ENCODE measurements at regions not wholly inside any gene's neighbourhood (a gene's known extent, or its start where the extent isn't known, plus 50 kb on each side); places are given as distances from the start of the nearest gene placed in this dataset.

DNA sequence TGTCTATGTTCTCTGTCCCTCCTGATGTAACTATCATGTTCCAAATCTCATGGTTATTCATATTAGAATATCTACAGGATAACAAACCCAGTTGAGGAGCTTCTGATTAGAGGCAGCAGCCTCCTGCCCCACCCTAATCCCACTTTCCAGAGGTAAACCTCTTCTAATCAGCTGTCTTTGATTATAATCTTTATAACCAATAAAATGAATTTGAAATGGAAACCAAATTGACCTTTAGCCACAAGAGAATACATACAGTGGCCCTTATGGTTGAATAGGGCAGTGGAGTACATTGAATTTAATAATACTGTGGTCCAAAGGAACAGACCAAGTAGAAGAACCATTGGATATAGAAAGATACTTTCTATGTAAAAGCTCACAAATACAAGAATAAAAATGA, 281.3 kb upstream of the UMPS start:
- no peaks in the 10 kb centered on the region for H3K4me1 ChIP-seq (ENCODE audit: control insufficient read depth, extremely low read depth, insufficient read depth, low read length)
- TF ChIP-seq, protein P1, sequence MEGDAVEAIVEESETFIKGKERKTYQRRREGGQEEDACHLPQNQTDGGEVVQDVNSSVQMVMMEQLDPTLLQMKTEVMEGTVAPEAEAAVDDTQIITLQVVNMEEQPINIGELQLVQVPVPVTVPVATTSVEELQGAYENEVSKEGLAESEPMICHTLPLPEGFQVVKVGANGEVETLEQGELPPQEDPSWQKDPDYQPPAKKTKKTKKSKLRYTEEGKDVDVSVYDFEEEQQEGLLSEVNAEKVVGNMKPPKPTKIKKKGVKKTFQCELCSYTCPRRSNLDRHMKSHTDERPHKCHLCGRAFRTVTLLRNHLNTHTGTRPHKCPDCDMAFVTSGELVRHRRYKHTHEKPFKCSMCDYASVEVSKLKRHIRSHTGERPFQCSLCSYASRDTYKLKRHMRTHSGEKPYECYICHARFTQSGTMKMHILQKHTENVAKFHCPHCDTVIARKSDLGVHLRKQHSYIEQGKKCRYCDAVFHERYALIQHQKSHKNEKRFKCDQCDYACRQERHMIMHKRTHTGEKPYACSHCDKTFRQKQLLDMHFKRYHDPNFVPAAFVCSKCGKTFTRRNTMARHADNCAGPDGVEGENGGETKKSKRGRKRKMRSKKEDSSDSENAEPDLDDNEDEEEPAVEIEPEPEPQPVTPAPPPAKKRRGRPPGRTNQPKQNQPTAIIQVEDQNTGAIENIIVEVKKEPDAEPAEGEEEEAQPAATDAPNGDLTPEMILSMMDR (conservative IDR thresholded peaks at IDR 0.05 in 1 of 2, IDR thresholded peaks at IDR 0.05 in 1 of 2; ENCODE audit: low read depth in 1 of 2, low read length in 2 of 2), result no peak
- TF ChIP-seq EZH2 (IDR thresholded peaks at IDR 0.05; ENCODE audit: low read length, missing control alignments), result no peak

DNA sequence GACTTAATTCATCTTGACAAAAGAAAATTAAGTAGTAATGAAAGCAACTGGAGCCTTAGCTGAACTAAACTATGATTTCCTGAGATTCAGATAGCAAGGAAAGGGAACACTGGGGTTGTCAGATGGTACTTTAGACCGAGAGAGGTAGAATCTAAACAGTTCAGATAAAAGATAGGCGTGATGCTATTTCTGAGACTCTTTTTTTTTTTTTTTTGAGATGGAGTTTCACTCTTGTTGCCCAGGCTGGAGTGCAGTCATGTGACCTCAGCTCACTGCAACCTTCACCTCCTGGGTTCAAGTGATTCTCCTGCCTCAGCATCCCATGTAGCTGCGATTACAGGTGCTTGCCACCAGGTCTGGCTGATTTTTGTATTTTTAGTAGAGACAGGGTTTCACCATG, 279.9 kb upstream of the UMPS start:
- no peak for DNase-seq (ENCODE audit: low read depth in 2 of 2)
- no peak for TF ChIP-seq EZH2 (IDR thresholded peaks at IDR 0.05; ENCODE audit: low read length, missing control alignments)
- TF ChIP-seq, protein P1 (conservative IDR thresholded peaks at IDR 0.05 in 1 of 2, IDR thresholded peaks at IDR 0.05 in 1 of 2; ENCODE audit: low read depth in 1 of 2, low read length in 2 of 2), result no peak

More for the DNA sequence above, 281.3 kb upstream of the UMPS start:
- H3K9ac ChIP-seq (ENCODE audit: insufficient read depth, low read length), result no peak overlapping the region
- no peaks in the 10 kb centered on the region for H3K79me2 ChIP-seq (ENCODE audit: control insufficient read depth, insufficient read depth, low read length)
- no peak overlapping the region for H3K27ac ChIP-seq (ENCODE audit: insufficient read depth, low read length)
- H2AFZ ChIP-seq (ENCODE audit: low read length), result no peak overlapping the region
- no peaks in the 10 kb centered on the region for H4K20me1 ChIP-seq (ENCODE audit: control insufficient read depth, extremely low read depth, insufficient read depth, low read length)
- H3K4me2 ChIP-seq (ENCODE audit: extremely low read depth, insufficient read depth, low read length), result no peak overlapping the region
- no peaks in the 10 kb centered on the region for H3K9me3 ChIP-seq (ENCODE audit: control insufficient read depth, insufficient read depth, low read depth, low read length)
- H3K4me3 ChIP-seq (replicated peaks in 1 of 4; ENCODE audit: control extremely low read depth in 1 of 4, insufficient read depth in 1 of 4, low read depth in 3 of 4, low read length in 4 of 4), result no peak overlapping the region
- DNase-seq (ENCODE audit: low read depth in 2 of 2), result no peak
- no peaks in the 10 kb centered on the region for H3K27me3 ChIP-seq (ENCODE audit: control insufficient read depth, insufficient read depth, low read length)
- no peaks in the 10 kb centered on the region for H3K36me3 ChIP-seq (ENCODE audit: control insufficient read depth, insufficient read depth, low read length)

GRCh38 chr3:124451630-124452317, 278.5 kb upstream of the UMPS start:
- no peak for DNase-seq (ENCODE audit: low read depth in 2 of 2)
- Histone ChIP-seq H3K79me2 (ENCODE audit: control insufficient read depth, insufficient read depth, low read length) (no peaks in the 10 kb centered on the region), H3K4me2 (ENCODE audit: extremely low read depth, insufficient read depth, low read length) (no peak overlapping the region), H3K9me3 (ENCODE audit: control insufficient read depth, insufficient read depth, low read depth, low read length) (no peaks in the 10 kb centered on the region), H2AFZ (ENCODE audit: low read length) (no peak overlapping the region), H3K4me1 (ENCODE audit: control insufficient read depth, extremely low read depth, insufficient read depth, low read length) (no peaks in the 10 kb centered on the region), H3K4me3 (replicated peaks in 1 of 4; ENCODE audit: control extremely low read depth in 1 of 4, insufficient read depth in 1 of 4, low read depth in 3 of 4, low read length in 4 of 4) (no peak overlapping the region), H3K9ac (ENCODE audit: insufficient read depth, low read length) (no peak overlapping the region), H3K27ac (ENCODE audit: insufficient read depth, low read length) (no peak overlapping the region), H4K20me1 (ENCODE audit: control insufficient read depth, extremely low read depth, insufficient read depth, low read length) (no peaks in the 10 kb centered on the region), H3K27me3 (ENCODE audit: control insufficient read depth, insufficient read depth, low read length) (no peaks in the 10 kb centered on the region), H3K36me3 (ENCODE audit: control insufficient read depth, insufficient read depth, low read length) (no peaks in the 10 kb centered on the region)
- no peak for TF ChIP-seq EZH2 (IDR thresholded peaks at IDR 0.05; ENCODE audit: low read length, missing control alignments)

More for the DNA sequence above, 279.9 kb upstream of the UMPS start:
- H3K4me3 ChIP-seq (replicated peaks in 1 of 4; ENCODE audit: control extremely low read depth in 1 of 4, insufficient read depth in 1 of 4, low read depth in 3 of 4, low read length in 4 of 4), result no peak overlapping the region
- no peak overlapping the region for H3K9ac ChIP-seq (ENCODE audit: insufficient read depth, low read length)
- no peaks in the 10 kb centered on the region for H4K20me1 ChIP-seq (ENCODE audit: control insufficient read depth, extremely low read depth, insufficient read depth, low read length)
- no peak overlapping the region for H3K4me2 ChIP-seq (ENCODE audit: extremely low read depth, insufficient read depth, low read length)
- H3K27me3 ChIP-seq (ENCODE audit: control insufficient read depth, insufficient read depth, low read length), result no peaks in the 10 kb centered on the region
- no peak overlapping the region for H3K27ac ChIP-seq (ENCODE audit: insufficient read depth, low read length)
- no peaks in the 10 kb centered on the region for H3K9me3 ChIP-seq (ENCODE audit: control insufficient read depth, insufficient read depth, low read depth, low read length)
- no peak overlapping the region for H2AFZ ChIP-seq (ENCODE audit: low read length)
- no peaks in the 10 kb centered on the region for H3K79me2 ChIP-seq (ENCODE audit: control insufficient read depth, insufficient read depth, low read length)
- H3K4me1 ChIP-seq (ENCODE audit: control insufficient read depth, extremely low read depth, insufficient read depth, low read length), result no peaks in the 10 kb centered on the region
- no peaks in the 10 kb centered on the region for H3K36me3 ChIP-seq (ENCODE audit: control insufficient read depth, insufficient read depth, low read length)

Data from fibroblast of lung (primary cell).